Pancreas (tissue), 10 donors: ENCODE measurements at regions not wholly inside any gene's neighbourhood (a gene's known extent, or its start where the extent isn't known, plus 50 kb on each side); places are given as distances from the start of the nearest gene placed in this dataset.

ENCODE experiments used
- ATAC-seq, 4 donors: fragments of 200-7000 bp; cut with Tn5 transposase; one replicate each; pipeline versions ENCODE4 v1.8.0 to v1.9.1; 2020; ENCODE audit warnings: mild to moderate bottlenecking in 4 of 4, moderate library complexity in 4 of 4
- DNase-seq, 6 donors: peaks; one replicate each; pipeline ENCODE4 v3.0.0-alpha.2; 2020
- FAIRE-seq: peaks from 2 replicates; lab custom pipeline; 2012; peaks lifted over from hg19 to GRCh38; lab: Jason Lieb, UNC
- H3K27ac ChIP-seq, 4 donors: fragments of 200-600 bp; sonication (generic); 1 replicate in 3 of 4; 2 replicates in 1 of 4; pipeline versions ENCODE4 v1.5.0 to v1.8.0; 2020
- H3K27me3 ChIP-seq, 4 donors: fragments of 200-600 bp; one replicate each; pipeline ENCODE4 v1.8.0; 2021
- H3K36me3 ChIP-seq, 3 donors: fragments of 200-600 bp; sonication (generic) in 1 of 3; one replicate each; pipeline versions ENCODE4 v1.5.0 to v1.8.0; 2020 to 2021
- H3K4me1 ChIP-seq, 3 donors: fragments of 200-600 bp; one replicate each; pipeline ENCODE4 v1.8.0; 2021
- H3K4me3 ChIP-seq, 4 donors: fragments of 200-600 bp; sonication (generic) in 2 of 4; one replicate each; pipeline versions ENCODE4 v1.5.0 to v1.8.0; 2020 to 2021
- H3K9me3 ChIP-seq, 4 donors: fragments of 200-600 bp; one replicate each; pipeline ENCODE4 v1.8.0; 2021
- CTCF ChIP-seq, 4 donors: fragments of 200-600 bp; sonication (generic) in 3 of 4; IDR thresholded peaks; one replicate each; pipeline versions ENCODE4 v1.5.0 to v1.8.0; 2021; ENCODE audit warnings: antibody characterized with exemption in 4 of 4
- WGBS, 2 donors: extraction: QIAGEN DNeasy Blood & Tissue Kit; methylation state at CpG; one replicate each; pipeline ENCODE4 v1.1.7; 2013; 5-methylcytosine and 5-hydroxymethylcytosine counted together
- intact Hi-C, 3 donors: fragments of 100-400 bp; cut with DNase I; formaldehyde crosslinking; loops; one replicate each; pipeline versions ENCODE4 v1.11.1 to v1.14.2; 2022
- donor health status: healthy with polysubstance abuse.
- donor health status: DM: no; HTN: no; CAD: no; lungs with moderate emphysema.
- donor health status: DM: no; HTN: no; CAD: no.
- donor health status: control.
- donor health status: control.
- donor health status: Bipolar disorder and iron deficiency.
- donor health status: DM: yes; HTN: yes; CAD: no.
- donor health status: DM: no; HTN: no; CAD: no.
- donor health status: DM: no; HTN: no; CAD: no.
- donor health status: DM: yes; HTN: yes; CAD: no.

- no peak for ATAC-seq
- intact Hi-C loops = loop anchor here in 1 of 3 donors (10.0 kb wide), 1 partner anchor 107 kb away; no protein-coding TSS in a partner anchor
- 44 to 57% methylated on average over 4 of the region's 4 CpGs for WGBS, 2 donors
- no peak for DNase-seq
- FAIRE-seq = no peak
- H3K9me3 ChIP-seq = no peaks in the 10 kb centered on the region
- no peaks in the 10 kb centered on the region for H3K36me3 ChIP-seq
- H3K4me1 ChIP-seq = no peaks in the 10 kb centered on the region
- H3K27ac ChIP-seq = no peak overlapping the region
- H3K4me3 ChIP-seq = no peak overlapping the region
- H3K27me3 ChIP-seq = no peaks in the 10 kb centered on the region
- no peak for TF ChIP-seq CTCF (IDR thresholded peaks at IDR 0.05)
Observed at GRCh38 chr13:52961987-52962386, 66.6 kb upstream of the OLFM4 start.

- Histone ChIP-seq H3K4me3 (no peak overlapping the region), H3K27me3 (no peaks in the 10 kb centered on the region), H3K4me1 (no peaks in the 10 kb centered on the region), H3K9me3 (no peaks in the 10 kb centered on the region), H3K27ac (no peak overlapping the region), H3K36me3 (no peaks in the 10 kb centered on the region)
- no peak for ATAC-seq
- DNase-seq = no peak
- WGBS, 2 donors = 44 to 51% methylated on average over 3 of the region's 3 CpGs
- TF ChIP-seq CTCF (IDR thresholded peaks at IDR 0.05) = no peak
- FAIRE-seq = no peak
- intact Hi-C loops = loop anchor here in 1 of 3 donors (10.0 kb wide), 1 partner anchor 107 kb away; no protein-coding TSS in a partner anchor
Observed at GRCh38 chr13:52961256-52961910, 67.2 kb upstream of the OLFM4 start.

GRCh38 chr13:52955472-52955874 is 73.1 kb upstream of the OLFM4 start:
- intact Hi-C loops = no loop called here
- no peak for FAIRE-seq
- TF ChIP-seq CTCF (IDR thresholded peaks at IDR 0.05) = no peak
- Histone ChIP-seq H3K36me3 (no peaks in the 10 kb centered on the region), H3K27ac (no peak overlapping the region), H3K4me3 (no peak overlapping the region), H3K4me1 (no peaks in the 10 kb centered on the region), H3K27me3 (no peaks in the 10 kb centered on the region), H3K9me3 (no peaks in the 10 kb centered on the region)
- no peak for DNase-seq
- no peak for ATAC-seq
- 54 to 73% methylated on average over 4 of the region's 4 CpGs for WGBS, 2 donors

GRCh38 chr13:52954838-52955237 is 73.8 kb upstream of the OLFM4 start:
- no peaks in the 10 kb centered on the region for H3K27me3 ChIP-seq
- H3K27ac ChIP-seq = no peak overlapping the region
- no peak for TF ChIP-seq CTCF (IDR thresholded peaks at IDR 0.05)
- no peaks in the 10 kb centered on the region for H3K36me3 ChIP-seq
- no peaks in the 10 kb centered on the region for H3K4me1 ChIP-seq
- H3K9me3 ChIP-seq = no peaks in the 10 kb centered on the region
- intact Hi-C loops = no loop called here
- WGBS, 2 donors = 75 to 78% methylated on average over 2 of the region's 2 CpGs
- ATAC-seq = no peak
- no peak overlapping the region for H3K4me3 ChIP-seq
- FAIRE-seq = no peak
- DNase-seq = no peak

GRCh38 chr13:52950436-52950956 is 78.1 kb upstream of the OLFM4 start:
- Histone ChIP-seq H3K27me3 (no peaks in the 10 kb centered on the region), H3K4me3 (no peak overlapping the region), H3K36me3 (no peaks in the 10 kb centered on the region), H3K4me1 (no peaks in the 10 kb centered on the region), H3K9me3 (no peaks in the 10 kb centered on the region), H3K27ac (no peak overlapping the region)
- WGBS, 2 donors = 75 to 80% methylated on average over 6 of the region's 6 CpGs
- FAIRE-seq (no peak), DNase-seq (no peak), ATAC-seq (no peak)
- TF ChIP-seq CTCF (IDR thresholded peaks at IDR 0.05) = no peak
- intact Hi-C loops = no loop called here
